Gastrocnemius medialis (tissue), 4 donors: ENCODE measurements at regions not wholly inside any gene's neighbourhood (a gene's known extent, or its start where the extent isn't known, plus 50 kb on each side); places are given as distances from the start of the nearest gene placed in this dataset.
"Not testable (repeated sequence)": the region's sequence is repeated elsewhere in the genome, so short reads cannot be mapped to it uniquely, and the experiment has no call there.

ENCODE experiments used
- POLR2A ChIP-seq, 2 donors: fragments of 450-650 bp; IDR thresholded peaks; one replicate each; pipeline ENCODE4 v1.6.1; 2017; ENCODE audit warnings: antibody characterized with exemption in 2 of 2, mild to moderate bottlenecking in 2 of 2, moderate library complexity in 2 of 2
- TF ChIP-seq, protein P1 (sequence below), 5 experiments: fragments of 450-650 bp in 3 of 5; fragments of 200-600 bp in 2 of 5; sonication (generic) in 2 of 5; IDR thresholded peaks in 4 of 5; conservative IDR thresholded peaks in 1 of 5; 1 replicate in 4 of 5; 2 replicates in 1 of 5; pipeline ENCODE4 v1.5.1; 2016 to 2019; ENCODE audit warnings: antibody characterized with exemption in 5 of 5, mild to moderate bottlenecking in 3 of 5, moderate library complexity in 3 of 5

DNA sequence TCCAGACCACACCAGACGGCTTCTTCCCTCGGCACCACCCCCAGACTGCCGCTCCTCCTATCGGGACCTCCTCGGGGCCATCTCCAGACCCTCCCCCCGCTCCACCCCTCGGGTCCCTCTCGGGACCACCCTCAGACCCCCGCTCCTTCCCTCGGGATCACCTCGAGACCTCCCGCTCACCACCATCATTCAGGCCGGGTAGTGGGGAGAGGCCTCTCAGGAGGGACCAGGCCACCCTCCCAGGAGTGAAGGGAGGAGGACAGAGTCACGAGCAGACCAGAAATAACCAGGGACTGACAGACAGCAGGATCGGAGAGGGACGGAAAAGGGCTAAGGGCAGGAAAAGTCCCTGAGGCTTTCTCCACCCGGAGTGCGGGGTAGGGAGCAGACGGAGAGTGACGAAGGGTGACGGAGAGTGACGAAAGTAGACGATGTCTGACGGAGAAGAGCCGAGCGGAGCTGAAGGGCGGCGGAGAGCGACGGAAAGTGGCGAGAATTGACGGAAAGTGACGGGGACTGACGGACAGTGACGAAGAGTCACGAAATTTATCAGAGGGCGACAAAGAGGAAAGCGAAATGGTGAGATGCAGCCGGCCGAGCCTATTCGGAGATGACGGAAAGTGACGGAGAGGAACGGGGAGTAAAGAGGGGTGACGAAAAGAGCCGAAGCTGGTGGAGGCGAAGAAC is 262.3 kb upstream of the PLCXD1 start:
- not testable (repeated sequence) for TF ChIP-seq POLR2A (IDR thresholded peaks at IDR 0.05)
- TF ChIP-seq, protein P1, sequence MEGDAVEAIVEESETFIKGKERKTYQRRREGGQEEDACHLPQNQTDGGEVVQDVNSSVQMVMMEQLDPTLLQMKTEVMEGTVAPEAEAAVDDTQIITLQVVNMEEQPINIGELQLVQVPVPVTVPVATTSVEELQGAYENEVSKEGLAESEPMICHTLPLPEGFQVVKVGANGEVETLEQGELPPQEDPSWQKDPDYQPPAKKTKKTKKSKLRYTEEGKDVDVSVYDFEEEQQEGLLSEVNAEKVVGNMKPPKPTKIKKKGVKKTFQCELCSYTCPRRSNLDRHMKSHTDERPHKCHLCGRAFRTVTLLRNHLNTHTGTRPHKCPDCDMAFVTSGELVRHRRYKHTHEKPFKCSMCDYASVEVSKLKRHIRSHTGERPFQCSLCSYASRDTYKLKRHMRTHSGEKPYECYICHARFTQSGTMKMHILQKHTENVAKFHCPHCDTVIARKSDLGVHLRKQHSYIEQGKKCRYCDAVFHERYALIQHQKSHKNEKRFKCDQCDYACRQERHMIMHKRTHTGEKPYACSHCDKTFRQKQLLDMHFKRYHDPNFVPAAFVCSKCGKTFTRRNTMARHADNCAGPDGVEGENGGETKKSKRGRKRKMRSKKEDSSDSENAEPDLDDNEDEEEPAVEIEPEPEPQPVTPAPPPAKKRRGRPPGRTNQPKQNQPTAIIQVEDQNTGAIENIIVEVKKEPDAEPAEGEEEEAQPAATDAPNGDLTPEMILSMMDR (IDR thresholded peaks at IDR 0.05 in 4 of 5, conservative IDR thresholded peaks at IDR 0.05 in 1 of 5), result not testable (repeated sequence)
